Activated T-cell treated with anti-CD3 and anti-CD28 coated beads, Interleukin-2, amount 50 U/mL, for 72 hours (primary cell): ENCODE measurements at regions not wholly inside any gene's neighbourhood (a gene's known extent, or its start where the extent isn't known, plus 50 kb on each side); places are given as distances from the start of the nearest gene placed in this dataset.

Experiments used
- ATAC-seq, 2 donors: fragments of 150-1000 bp; cut with Tn5 transposase; replicated peaks in 1 of 2; 2 replicates each; pipeline ENCODE4 v1.10.0; 2021; ENCODE audit warnings: moderate library complexity in 2 of 2, mild to moderate bottlenecking in 1 of 2
- DNase-seq, 2 donors: peaks; one replicate each; pipeline ENCODE4 v3.0.0; 2021 to 2022; ENCODE audit warnings: mixed read lengths in 1 of 2
- H3K27ac Mint-ChIP-seq: one replicate; pipeline ENCODE4 v1.8.0; 2022; ENCODE audit warnings: mild to moderate bottlenecking, moderate library complexity, mixed read lengths
- H3K27me3 Mint-ChIP-seq: one replicate; pipeline ENCODE4 v1.8.0; 2022; ENCODE audit warnings: low read depth, mixed read lengths
- H3K36me3 Mint-ChIP-seq, 2 donors: one replicate each; pipeline ENCODE4 v1.8.0; 2022; ENCODE audit warnings: mixed read lengths in 2 of 2, mild to moderate bottlenecking in 1 of 2; ENCODE audit not compliant: insufficient read depth in 2 of 2
- H3K4me1 Mint-ChIP-seq: one replicate; pipeline ENCODE4 v1.8.0; 2022; ENCODE audit warnings: low read depth, mixed read lengths
- H3K4me3 Mint-ChIP-seq, 2 donors: one replicate each; pipeline ENCODE4 v1.8.0; 2022; ENCODE audit warnings: mild to moderate bottlenecking in 2 of 2, mixed read lengths in 2 of 2, moderate library complexity in 2 of 2
- H3K9me3 Mint-ChIP-seq, 2 donors: one replicate each; pipeline ENCODE4 v1.8.0; 2022; ENCODE audit warnings: mixed read lengths in 2 of 2

DNA sequence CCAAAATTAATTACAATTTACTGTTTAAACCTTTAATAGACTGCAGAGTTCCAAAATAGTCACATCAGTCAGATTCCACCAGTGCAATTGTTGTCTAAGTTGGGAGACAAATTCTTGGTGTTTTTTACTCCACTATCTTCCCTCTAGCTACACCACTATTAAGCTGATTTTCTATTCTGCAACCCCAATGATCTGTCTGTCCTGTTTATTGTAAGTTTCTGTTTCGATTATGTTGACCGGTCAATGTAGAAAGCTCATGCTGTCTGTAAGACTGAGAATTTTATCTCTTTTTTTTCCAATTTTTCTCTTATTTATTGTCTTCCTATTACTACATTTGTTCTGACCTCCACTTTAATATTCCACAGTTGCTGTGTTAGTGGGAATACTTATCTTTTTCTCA is 557.5 kb downstream of the SH2D4B start:
- DNase-seq (no peak), ATAC-seq (no peak)
- H3K27ac Mint-ChIP-seq: no peak overlapping the region
- H3K4me3 Mint-ChIP-seq: no peak overlapping the region
- H3K27me3 Mint-ChIP-seq: no peaks in the 10 kb centered on the region
- no peaks in the 10 kb centered on the region for H3K36me3 Mint-ChIP-seq
- peaks cover 0 to 5% of the 10 kb centered on the region in 2 donors for H3K9me3 Mint-ChIP-seq
- no peaks in the 10 kb centered on the region for H3K4me1 Mint-ChIP-seq

DNA sequence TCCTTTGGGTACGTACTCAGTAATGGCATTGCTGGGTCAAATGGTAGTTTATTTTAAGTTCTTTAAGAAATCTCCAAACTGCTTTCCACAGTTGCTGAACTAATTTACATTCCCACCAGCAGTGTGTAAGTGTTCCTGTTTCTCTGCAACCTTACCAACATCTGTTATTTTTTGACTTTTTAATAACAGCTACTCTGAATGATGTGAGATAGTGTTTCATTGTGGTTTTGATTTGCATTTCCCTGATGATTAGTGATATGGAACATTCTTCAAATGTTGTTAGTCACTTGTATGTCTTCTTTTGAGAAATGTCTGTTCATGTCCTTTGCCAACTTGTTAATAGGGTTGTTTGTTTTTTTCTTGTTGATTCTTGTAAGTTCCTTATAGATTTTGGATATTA is 558.9 kb downstream of the SH2D4B start:
- H3K9me3 Mint-ChIP-seq: peaks cover 0 to 3% of the 10 kb centered on the region in 2 donors
- no peaks in the 10 kb centered on the region for H3K27me3 Mint-ChIP-seq
- H3K4me1 Mint-ChIP-seq: no peaks in the 10 kb centered on the region
- ATAC-seq (no peak), DNase-seq (no peak)
- no peaks in the 10 kb centered on the region for H3K36me3 Mint-ChIP-seq
- no peak overlapping the region for H3K27ac Mint-ChIP-seq
- no peak overlapping the region for H3K4me3 Mint-ChIP-seq

GRCh38 chr10:81101062-81101461 is 563.4 kb downstream of the SH2D4B start:
- no peak overlapping the region for H3K4me3 Mint-ChIP-seq
- DNase-seq (no peak), ATAC-seq (no peak)
- no peaks in the 10 kb centered on the region for H3K27me3 Mint-ChIP-seq
- no peak overlapping the region for H3K27ac Mint-ChIP-seq
- no peaks in the 10 kb centered on the region for H3K4me1 Mint-ChIP-seq
- peaks cover 0 to 1% of the 10 kb centered on the region in 2 donors for H3K9me3 Mint-ChIP-seq
- no peaks in the 10 kb centered on the region for H3K36me3 Mint-ChIP-seq

DNA sequence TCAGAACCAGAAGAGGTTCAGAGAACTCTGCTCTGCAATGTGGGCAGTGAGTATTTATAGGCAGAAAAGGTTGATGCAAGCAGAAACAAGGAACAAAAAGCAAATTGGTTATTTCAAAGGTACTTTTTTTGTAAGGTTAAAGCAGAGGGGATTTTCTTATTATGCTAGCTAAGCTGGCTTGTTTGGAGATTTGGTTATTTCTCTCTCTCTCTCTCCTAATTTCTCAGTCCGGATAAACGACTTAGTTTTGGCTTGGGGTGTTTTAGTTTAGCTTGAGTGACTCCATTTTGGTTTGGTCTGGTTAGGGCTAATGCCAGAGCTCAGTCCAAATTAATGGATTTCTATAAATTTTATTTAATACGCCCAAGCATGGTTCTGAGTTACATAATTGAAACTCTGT is 566.8 kb downstream of the SH2D4B start:
- no peaks in the 10 kb centered on the region for H3K9me3 Mint-ChIP-seq

GRCh38 chr10:81108516-81109199 is 571.0 kb downstream of the SH2D4B start:
- DNase-seq: no peak
- Mint-ChIP-seq H3K27ac (no peak overlapping the region), H3K36me3 (no peaks in the 10 kb centered on the region), H3K27me3 (no peaks in the 10 kb centered on the region), H3K9me3 (peaks cover 0 to 1% of the 10 kb centered on the region in 2 donors), H3K4me1 (no peaks in the 10 kb centered on the region), H3K4me3 (no peak overlapping the region)
- ATAC-seq: no peak

More for the DNA sequence above, 566.8 kb downstream of the SH2D4B start:
- H3K27ac Mint-ChIP-seq: no peak overlapping the region
- no peaks in the 10 kb centered on the region for H3K4me1 Mint-ChIP-seq
- no peak for DNase-seq
- H3K4me3 Mint-ChIP-seq: no peak overlapping the region
- H3K27me3 Mint-ChIP-seq: no peaks in the 10 kb centered on the region
- H3K36me3 Mint-ChIP-seq: no peaks in the 10 kb centered on the region
- ATAC-seq: no peak

DNA sequence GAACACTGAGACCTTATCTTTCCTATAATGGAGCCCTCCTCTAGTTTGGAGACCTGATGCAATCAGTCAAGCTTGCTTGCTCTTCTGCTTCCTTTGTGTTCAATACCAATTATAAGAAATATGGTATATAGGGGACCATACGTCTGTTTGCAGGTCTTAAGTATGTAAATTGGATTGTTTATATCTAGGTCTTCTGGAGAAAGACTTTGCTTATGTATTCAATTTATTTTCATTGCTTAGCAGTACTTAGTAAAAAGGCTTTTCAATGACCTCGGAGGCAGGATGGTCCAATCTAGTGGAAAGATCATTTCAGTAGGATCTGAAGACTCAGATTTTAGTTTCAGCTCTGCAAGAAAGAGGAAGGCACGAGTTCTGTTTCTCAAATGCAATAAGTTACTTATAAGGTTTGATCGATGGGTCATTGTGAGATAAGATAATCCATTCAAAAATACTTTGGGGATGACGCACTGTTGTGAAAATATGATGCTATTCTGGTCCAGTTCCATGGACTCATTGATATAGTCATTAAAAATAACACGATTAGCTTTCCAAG is 571.6 kb downstream of the SH2D4B start:
- DNase-seq: no peak
- no peaks in the 10 kb centered on the region for H3K27me3 Mint-ChIP-seq
- no peak overlapping the region for H3K27ac Mint-ChIP-seq
- no peak for ATAC-seq
- H3K36me3 Mint-ChIP-seq: no peaks in the 10 kb centered on the region
- H3K4me3 Mint-ChIP-seq: no peak overlapping the region
- H3K9me3 Mint-ChIP-seq: peaks cover 0 to 1% of the 10 kb centered on the region in 2 donors
- H3K4me1 Mint-ChIP-seq: no peaks in the 10 kb centered on the region

GRCh38 chr10:81116201-81116600 is 578.5 kb downstream of the SH2D4B start:
- Mint-ChIP-seq H3K4me1 (no peaks in the 10 kb centered on the region), H3K27ac (no peak overlapping the region), H3K27me3 (no peaks in the 10 kb centered on the region), H3K36me3 (no peaks in the 10 kb centered on the region), H3K4me3 (no peak overlapping the region), H3K9me3 (peaks cover 0 to 1% of the 10 kb centered on the region in 2 donors)
- DNase-seq (no peak), ATAC-seq (no peak)

DNA sequence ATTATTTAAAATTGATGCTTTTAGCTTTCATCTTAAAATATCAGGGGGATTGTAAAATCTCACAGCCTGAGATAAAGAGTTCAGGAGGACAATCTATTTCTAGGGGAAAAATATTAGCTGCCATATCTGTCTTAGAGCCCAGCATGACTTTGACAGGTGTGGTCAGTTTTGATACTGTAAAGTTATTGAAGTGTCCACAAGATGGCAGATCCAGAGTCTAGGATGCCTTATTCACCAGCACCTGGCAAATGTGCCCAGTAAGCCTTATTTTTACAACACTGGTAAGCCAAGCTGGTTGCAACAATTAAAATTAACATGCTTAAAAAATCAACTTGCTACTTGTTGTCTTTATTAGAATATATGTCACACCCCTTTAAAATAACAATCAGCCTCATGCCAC is 579.3 kb downstream of the SH2D4B start:
- Mint-ChIP-seq H3K4me3 (no peak overlapping the region), H3K27ac (no peak overlapping the region), H3K36me3 (no peaks in the 10 kb centered on the region), H3K9me3 (no peaks in the 10 kb centered on the region), H3K4me1 (no peaks in the 10 kb centered on the region), H3K27me3 (no peaks in the 10 kb centered on the region)
- DNase-seq: no peak
- ATAC-seq: no peak

DNA sequence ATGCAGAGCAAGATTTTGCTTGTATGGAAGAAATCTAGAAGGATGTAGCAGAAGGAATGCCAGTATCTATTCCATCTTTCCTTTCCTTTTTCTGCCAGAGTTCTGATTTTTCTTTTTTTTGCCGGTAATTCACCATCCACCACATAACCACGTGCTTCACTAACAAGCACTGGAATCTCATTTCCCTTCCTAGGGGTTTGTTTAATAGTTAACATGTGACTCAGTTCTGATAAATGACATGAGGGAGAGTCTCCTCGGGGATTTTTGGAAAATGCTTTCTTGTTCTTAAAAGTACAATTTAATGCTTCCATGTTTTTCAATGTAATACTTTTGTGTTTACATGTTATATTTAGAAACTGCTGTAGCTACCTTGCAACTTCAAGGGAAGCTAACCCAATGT is 590.2 kb downstream of the SH2D4B start:
- Mint-ChIP-seq H3K27ac (no peak overlapping the region), H3K4me1 (no peaks in the 10 kb centered on the region), H3K4me3 (no peak overlapping the region), H3K36me3 (no peaks in the 10 kb centered on the region), H3K9me3 (no peaks in the 10 kb centered on the region), H3K27me3 (no peaks in the 10 kb centered on the region)
- DNase-seq: no peak
- no peak for ATAC-seq

- H3K36me3 Mint-ChIP-seq: no peaks in the 10 kb centered on the region
- no peak for DNase-seq
Observed at GRCh38 chr10:81130014-81130413, 592.3 kb downstream of the SH2D4B start.

DNA sequence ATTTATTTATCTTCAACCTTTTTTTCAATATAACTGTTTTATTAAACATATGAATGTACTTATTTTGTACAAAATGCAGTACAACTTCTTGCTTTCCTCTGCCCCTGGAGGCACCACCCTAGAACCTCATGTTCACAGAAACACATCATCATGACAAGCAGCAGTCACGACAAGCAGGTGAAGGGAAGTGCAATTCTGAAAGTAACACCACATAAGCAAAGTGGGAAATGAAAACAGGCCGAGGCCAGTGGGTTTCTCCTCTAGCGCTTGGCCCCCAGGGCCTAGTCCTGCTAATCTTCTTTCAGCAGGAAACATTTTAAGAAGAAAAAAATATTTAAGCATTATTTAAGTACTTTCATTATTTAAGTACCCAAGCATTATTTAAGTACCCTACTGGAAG is 598.1 kb downstream of the SH2D4B start:
- H3K9me3 Mint-ChIP-seq: peaks cover 4 to 7% of the 10 kb centered on the region in 2 donors
- H3K27ac Mint-ChIP-seq: no peak overlapping the region
- no peaks in the 10 kb centered on the region for H3K4me1 Mint-ChIP-seq
- H3K36me3 Mint-ChIP-seq: no peaks in the 10 kb centered on the region
- no peak overlapping the region for H3K4me3 Mint-ChIP-seq
- ATAC-seq (no peak), DNase-seq (no peak)
- H3K27me3 Mint-ChIP-seq: no peaks in the 10 kb centered on the region

More at GRCh38 chr10:81130014-81130413, 592.3 kb downstream of the SH2D4B start:
- Mint-ChIP-seq H3K27me3 (no peaks in the 10 kb centered on the region), H3K9me3 (no peaks in the 10 kb centered on the region), H3K27ac (no peak overlapping the region), H3K4me3 (no peak overlapping the region), H3K4me1 (no peaks in the 10 kb centered on the region)
- ATAC-seq: no peak

DNA sequence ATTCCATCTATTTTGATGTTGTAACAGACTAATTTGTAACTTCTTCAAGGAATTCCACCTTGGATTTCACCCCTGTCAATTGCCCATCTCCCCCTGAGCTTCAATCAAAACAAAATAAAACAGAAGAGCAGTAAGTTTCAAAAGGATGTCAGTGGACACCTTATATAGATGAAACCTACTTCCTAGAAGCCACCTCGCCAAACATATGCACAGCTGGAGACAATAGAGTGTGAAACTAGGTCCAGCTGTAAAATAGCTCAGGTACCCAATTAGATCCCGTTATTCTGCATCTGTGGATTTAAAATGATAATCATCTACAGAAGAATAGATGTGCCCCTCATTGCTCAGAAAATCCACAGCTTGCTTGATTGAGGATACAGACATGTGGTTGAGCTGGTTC is 598.6 kb downstream of the SH2D4B start:
- H3K9me3 Mint-ChIP-seq: peaks cover 4 to 7% of the 10 kb centered on the region in 2 donors
- H3K4me3 Mint-ChIP-seq: no peak overlapping the region
- no peak for DNase-seq
- H3K27me3 Mint-ChIP-seq: no peaks in the 10 kb centered on the region
- no peaks in the 10 kb centered on the region for H3K4me1 Mint-ChIP-seq
- no peak overlapping the region for H3K27ac Mint-ChIP-seq
- no peak for ATAC-seq
- H3K36me3 Mint-ChIP-seq: no peaks in the 10 kb centered on the region

DNA sequence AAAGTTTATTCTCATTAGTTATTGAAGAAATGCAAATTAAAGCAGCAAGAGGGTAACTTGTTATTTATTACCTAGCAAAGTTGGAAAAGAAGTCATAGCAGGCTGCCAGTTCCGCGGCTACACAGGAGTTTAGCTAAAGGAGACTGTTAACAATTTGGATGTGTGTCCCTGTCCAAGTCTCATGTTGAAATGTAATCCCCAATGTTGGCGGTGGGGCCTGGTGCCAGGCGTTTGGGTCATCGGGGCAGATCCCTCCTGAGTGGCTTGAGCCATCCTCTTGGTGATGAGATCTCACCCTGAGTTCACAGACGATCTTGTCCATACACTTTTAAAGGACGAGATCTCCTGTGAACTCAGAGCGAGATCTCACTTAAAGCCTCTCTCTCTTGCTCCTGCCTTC is 608.3 kb downstream of the SH2D4B start:
- ATAC-seq (no peak), DNase-seq (no peak)
- H3K27me3 Mint-ChIP-seq: no peaks in the 10 kb centered on the region
- no peak overlapping the region for H3K27ac Mint-ChIP-seq
- no peaks in the 10 kb centered on the region for H3K36me3 Mint-ChIP-seq
- H3K4me1 Mint-ChIP-seq: no peaks in the 10 kb centered on the region
- no peaks in the 10 kb centered on the region for H3K9me3 Mint-ChIP-seq
- no peak overlapping the region for H3K4me3 Mint-ChIP-seq

GRCh38 chr10:81146436-81146835 is 608.7 kb downstream of the SH2D4B start:
- Mint-ChIP-seq H3K27me3 (no peaks in the 10 kb centered on the region), H3K9me3 (no peaks in the 10 kb centered on the region), H3K27ac (no peak overlapping the region), H3K4me3 (no peak overlapping the region), H3K36me3 (no peaks in the 10 kb centered on the region), H3K4me1 (no peaks in the 10 kb centered on the region)
- DNase-seq: no peak
- ATAC-seq: no peak
